ENCODE measurements at regions not wholly inside any gene's neighbourhood (a gene's known extent, or its start where the extent isn't known, plus 50 kb on each side); places are given as distances from the start of the nearest gene placed in this dataset.

DNA sequence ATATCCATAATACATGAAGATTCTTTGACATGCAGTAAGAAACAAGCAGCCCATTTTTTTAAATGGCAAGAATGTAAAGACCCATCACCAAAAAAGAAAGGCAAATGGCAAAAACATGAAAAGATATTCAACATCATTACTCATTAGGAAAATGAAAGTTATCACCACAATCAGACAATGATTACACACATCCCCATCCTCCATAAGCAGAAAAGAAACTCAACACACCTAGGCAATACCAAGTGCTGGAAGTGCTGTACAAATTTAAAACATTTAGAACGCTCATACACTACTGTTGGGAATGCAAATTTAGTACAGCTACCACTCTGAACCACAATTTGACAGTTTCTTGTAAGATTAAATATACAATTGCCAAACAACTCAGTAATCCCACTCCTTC is 466.7 kb downstream of the ACTL7B start:
- H3K4me3 Mint-ChIP-seq (ENCODE audit: low read depth), result no peak overlapping the region
- DNase-seq (ENCODE audit: low spot score, unreplicated experiment), result no peak
- H3K4me1 Mint-ChIP-seq (ENCODE audit: low read depth), result peaks cover under 1% of the 10 kb centered on the region
- TF ChIP-seq, protein P1, sequence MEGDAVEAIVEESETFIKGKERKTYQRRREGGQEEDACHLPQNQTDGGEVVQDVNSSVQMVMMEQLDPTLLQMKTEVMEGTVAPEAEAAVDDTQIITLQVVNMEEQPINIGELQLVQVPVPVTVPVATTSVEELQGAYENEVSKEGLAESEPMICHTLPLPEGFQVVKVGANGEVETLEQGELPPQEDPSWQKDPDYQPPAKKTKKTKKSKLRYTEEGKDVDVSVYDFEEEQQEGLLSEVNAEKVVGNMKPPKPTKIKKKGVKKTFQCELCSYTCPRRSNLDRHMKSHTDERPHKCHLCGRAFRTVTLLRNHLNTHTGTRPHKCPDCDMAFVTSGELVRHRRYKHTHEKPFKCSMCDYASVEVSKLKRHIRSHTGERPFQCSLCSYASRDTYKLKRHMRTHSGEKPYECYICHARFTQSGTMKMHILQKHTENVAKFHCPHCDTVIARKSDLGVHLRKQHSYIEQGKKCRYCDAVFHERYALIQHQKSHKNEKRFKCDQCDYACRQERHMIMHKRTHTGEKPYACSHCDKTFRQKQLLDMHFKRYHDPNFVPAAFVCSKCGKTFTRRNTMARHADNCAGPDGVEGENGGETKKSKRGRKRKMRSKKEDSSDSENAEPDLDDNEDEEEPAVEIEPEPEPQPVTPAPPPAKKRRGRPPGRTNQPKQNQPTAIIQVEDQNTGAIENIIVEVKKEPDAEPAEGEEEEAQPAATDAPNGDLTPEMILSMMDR (IDR thresholded peaks at IDR 0.05; ENCODE audit: unreplicated experiment), result no peak
- peaks cover 4% of the 10 kb centered on the region for H3K9me3 Mint-ChIP-seq (ENCODE audit: low read depth)
- H3K27me3 Mint-ChIP-seq, result peaks cover 42% of the 10 kb centered on the region
- H3K36me3 Mint-ChIP-seq (ENCODE audit: insufficient read depth), result no peaks in the 10 kb centered on the region
- no peak overlapping the region for H3K27ac Mint-ChIP-seq

DNA sequence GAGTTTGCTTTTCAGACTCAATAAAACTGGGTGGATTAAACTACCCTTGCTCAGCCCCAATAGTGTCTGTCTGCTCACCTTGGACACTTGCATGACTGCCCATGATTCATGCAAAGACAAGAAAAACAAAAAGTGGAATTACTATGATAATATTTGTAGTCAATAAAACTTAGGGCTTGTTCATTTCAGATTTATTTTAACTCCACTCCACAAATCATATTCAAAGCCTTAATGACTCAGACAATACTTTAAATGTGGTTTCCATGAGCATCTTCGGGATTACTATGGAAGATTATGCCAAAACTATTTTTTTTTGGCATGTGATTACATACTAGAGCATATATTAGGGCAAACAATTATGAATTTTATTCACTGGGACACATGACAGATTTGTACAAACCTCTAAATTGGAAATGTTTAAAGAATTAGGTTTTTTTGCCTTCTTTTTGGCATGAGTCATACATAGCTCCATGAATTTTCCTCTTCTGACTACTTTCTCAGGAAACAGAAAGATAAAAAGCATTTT is 468.9 kb downstream of the ACTL7B start:
- H3K36me3 Mint-ChIP-seq (ENCODE audit: insufficient read depth), result no peaks in the 10 kb centered on the region
- TF ChIP-seq, protein P1 (IDR thresholded peaks at IDR 0.05; ENCODE audit: unreplicated experiment), result no peak
- peaks cover 4% of the 10 kb centered on the region for H3K9me3 Mint-ChIP-seq (ENCODE audit: low read depth)
- H3K27ac Mint-ChIP-seq, result no peak overlapping the region
- DNase-seq (ENCODE audit: low spot score, unreplicated experiment), result no peak
- H3K4me1 Mint-ChIP-seq (ENCODE audit: low read depth), result peaks cover 1% of the 10 kb centered on the region
- H3K27me3 Mint-ChIP-seq, result peaks cover 55% of the 10 kb centered on the region
- H3K4me3 Mint-ChIP-seq (ENCODE audit: low read depth), result no peak overlapping the region

DNA sequence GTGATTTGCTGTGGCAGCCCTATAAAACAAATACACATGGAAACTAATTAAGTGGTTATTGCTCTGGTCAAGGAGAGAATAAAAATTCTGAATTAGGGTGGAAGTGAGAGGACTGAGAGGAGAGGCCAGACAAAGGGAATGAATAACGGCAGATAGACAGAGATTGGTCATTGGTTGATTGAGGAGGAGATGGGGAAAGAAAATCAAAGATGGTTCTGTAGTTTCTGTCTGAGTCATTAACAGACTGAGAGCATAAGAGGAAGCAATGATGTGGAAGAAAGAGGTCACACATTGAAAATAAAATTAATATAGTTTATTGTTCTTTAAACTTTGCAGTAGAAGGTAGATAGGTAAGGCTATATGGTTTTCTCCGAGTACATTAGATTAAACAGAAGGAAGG is 469.8 kb downstream of the ACTL7B start:
- TF ChIP-seq, protein P1 (IDR thresholded peaks at IDR 0.05; ENCODE audit: unreplicated experiment), result no peak
- peaks cover 1% of the 10 kb centered on the region for H3K4me1 Mint-ChIP-seq (ENCODE audit: low read depth)
- peaks cover 55% of the 10 kb centered on the region for H3K27me3 Mint-ChIP-seq
- no peak overlapping the region for H3K27ac Mint-ChIP-seq
- peaks cover 4% of the 10 kb centered on the region for H3K9me3 Mint-ChIP-seq (ENCODE audit: low read depth)
- DNase-seq (ENCODE audit: low spot score, unreplicated experiment), result no peak
- H3K4me3 Mint-ChIP-seq (ENCODE audit: low read depth), result no peak overlapping the region
- H3K36me3 Mint-ChIP-seq (ENCODE audit: insufficient read depth), result no peaks in the 10 kb centered on the region

DNA sequence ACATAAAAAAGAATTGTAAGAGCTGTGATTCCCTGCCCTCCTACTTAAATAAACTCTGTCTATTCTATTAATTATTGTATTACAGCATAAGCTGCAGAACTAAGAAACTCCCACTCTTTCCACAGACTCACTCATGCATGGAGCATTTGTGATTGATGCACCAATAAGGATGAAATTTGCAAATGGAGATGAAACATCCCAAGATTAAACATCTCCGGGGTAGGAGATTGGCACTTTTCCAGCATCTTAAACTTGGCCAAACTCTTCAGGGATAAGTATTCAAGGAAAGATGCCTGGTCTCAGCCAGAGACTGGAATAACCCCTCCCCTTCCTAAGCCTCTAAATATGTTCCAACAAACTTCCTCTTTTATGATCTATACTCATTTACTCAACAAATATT is 472.0 kb downstream of the ACTL7B start:
- no peak overlapping the region for H3K4me3 Mint-ChIP-seq (ENCODE audit: low read depth)

DNA sequence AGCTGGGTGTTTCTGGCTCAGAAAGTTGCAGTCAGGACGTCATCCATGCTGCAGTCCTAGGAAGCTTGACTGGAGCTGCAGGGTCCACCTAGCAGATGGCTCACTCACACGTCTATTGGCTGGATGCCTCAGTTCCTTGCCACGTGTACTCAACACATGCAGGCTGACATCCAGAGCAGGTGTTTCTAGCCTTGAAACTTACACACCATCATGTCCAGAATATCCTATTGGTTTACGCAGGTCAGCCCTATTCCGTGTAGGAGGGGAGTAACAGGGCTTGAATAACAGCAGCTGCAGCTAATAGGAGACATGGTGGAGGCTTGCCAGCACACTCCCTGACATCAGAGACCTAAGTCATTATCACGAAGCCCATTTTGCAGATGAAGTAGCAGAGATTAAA is 473.5 kb downstream of the ACTL7B start:
- Mint-ChIP-seq H3K27ac (no peak overlapping the region), H3K4me3 (ENCODE audit: low read depth) (no peak overlapping the region), H3K27me3 (peaks cover 51% of the 10 kb centered on the region), H3K9me3 (ENCODE audit: low read depth) (peaks cover 4% of the 10 kb centered on the region), H3K36me3 (ENCODE audit: insufficient read depth) (no peaks in the 10 kb centered on the region), H3K4me1 (ENCODE audit: low read depth) (peaks cover 1% of the 10 kb centered on the region)
- DNase-seq (ENCODE audit: low spot score, unreplicated experiment), result no peak
- TF ChIP-seq, protein P1 (IDR thresholded peaks at IDR 0.05; ENCODE audit: unreplicated experiment), result no peak

More for the DNA sequence above, 472.0 kb downstream of the ACTL7B start:
- TF ChIP-seq, protein P1 (IDR thresholded peaks at IDR 0.05; ENCODE audit: unreplicated experiment), result no peak
- peaks cover 60% of the 10 kb centered on the region for H3K27me3 Mint-ChIP-seq
- H3K27ac Mint-ChIP-seq, result no peak overlapping the region
- H3K9me3 Mint-ChIP-seq (ENCODE audit: low read depth), result peaks cover 4% of the 10 kb centered on the region
- H3K4me1 Mint-ChIP-seq (ENCODE audit: low read depth), result peaks cover 1% of the 10 kb centered on the region
- no peaks in the 10 kb centered on the region for H3K36me3 Mint-ChIP-seq (ENCODE audit: insufficient read depth)
- DNase-seq (ENCODE audit: low spot score, unreplicated experiment), result no peak
